ENCODE measurements at regions not wholly inside any gene's neighbourhood (a gene's known extent, or its start where the extent isn't known, plus 50 kb on each side); places are given as distances from the start of the nearest gene placed in this dataset.

DNA sequence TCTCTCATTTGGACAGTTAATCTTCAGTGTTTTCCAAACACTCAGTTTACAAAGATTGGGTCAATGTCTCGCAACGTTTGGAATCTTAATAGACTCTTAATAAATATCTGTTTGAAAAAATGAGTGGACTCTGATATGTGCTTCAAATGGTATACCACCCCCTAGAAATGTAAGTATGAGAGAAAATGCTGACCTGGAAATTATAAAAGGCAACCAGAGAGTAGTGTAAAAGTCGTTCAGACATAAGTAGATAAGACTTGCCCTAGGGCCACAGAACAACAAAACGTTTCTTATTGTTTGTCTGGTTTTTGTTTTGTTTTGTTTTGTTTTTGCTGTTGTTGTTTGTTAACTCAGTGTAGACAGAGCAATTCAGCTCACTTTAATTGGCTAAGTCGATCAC, 97.4 kb upstream of the SPTLC3 start:
- no peak overlapping the region for H3K4me2 ChIP-seq (ENCODE audit: insufficient read depth in 1 of 2, low read depth in 2 of 2, low read length in 2 of 2)
- H3K4me3 ChIP-seq (ENCODE audit: extremely low read depth in 1 of 4, insufficient read depth in 2 of 4, low read depth in 3 of 4, low read length in 4 of 4) = no peak overlapping the region
- no peak overlapping the region for H3K14ac ChIP-seq (ENCODE audit: insufficient read length)
- no peak overlapping the region for H4K5ac ChIP-seq (ENCODE audit: insufficient read length, low read depth, low read length)
- no peak overlapping the region for H2AK5ac ChIP-seq (ENCODE audit: low read depth, low read length)
- H2AFZ ChIP-seq (ENCODE audit: low read length) = no peak overlapping the region
- no peak overlapping the region for H3K4ac ChIP-seq (replicated peaks; ENCODE audit: insufficient read length, low read depth, low read length)
- DNase-seq (ENCODE audit: low read depth in 1 of 2, low spot score in 2 of 2) (no peak), FAIRE-seq (no peak)
- H3K27ac ChIP-seq (ENCODE audit: low read depth, low read length) = no peak overlapping the region
- H3K4me1 ChIP-seq (replicated peaks in 1 of 4; ENCODE audit: control insufficient read depth in 3 of 4, insufficient read depth in 4 of 4, low read length in 3 of 4) = no peaks in the 10 kb centered on the region
- H4K91ac ChIP-seq (replicated peaks; ENCODE audit: insufficient read length, low read length) = no peak overlapping the region
- H3K9ac ChIP-seq (replicated peaks in 1 of 4; ENCODE audit: extremely low read depth in 1 of 4, low read depth in 3 of 4, low read length in 3 of 4) = no peak overlapping the region
- H2BK20ac ChIP-seq (ENCODE audit: low read length) = no peak overlapping the region
- H3K27me3 ChIP-seq (replicated peaks in 1 of 4; ENCODE audit: control insufficient read depth in 3 of 4, extremely low read depth in 1 of 4, insufficient read depth in 3 of 4, low read length in 3 of 4) = no peaks in the 10 kb centered on the region
- H2BK5ac ChIP-seq (ENCODE audit: low read depth, low read length) = no peak overlapping the region
- no peaks in the 10 kb centered on the region for H3K23me2 ChIP-seq (ENCODE audit: low read depth, low read length)
- no peaks in the 10 kb centered on the region for H3K36me3 ChIP-seq (ENCODE audit: control insufficient read depth in 2 of 4, insufficient read depth in 4 of 4, low read length in 3 of 4)
- H2BK15ac ChIP-seq (ENCODE audit: low read length) = no peak overlapping the region
- ChIA-PET CTCF (ENCODE audit: partially characterized antibody) (interaction anchor here (1.1 kb wide), 1 partner anchor 207 kb away, joined by 4 read pairs; no protein-coding TSS in a partner anchor), POLR2A (ENCODE audit: partially characterized antibody) (no interaction called here)
- no peaks in the 10 kb centered on the region for H3K79me1 ChIP-seq (ENCODE audit: low read depth, low read length)
- no peak overlapping the region for H4K8ac ChIP-seq (ENCODE audit: extremely low read depth, insufficient read depth, low read length)
- H3K23ac ChIP-seq (ENCODE audit: insufficient read length) = no peak overlapping the region
- H3K79me2 ChIP-seq (ENCODE audit: control insufficient read depth in 1 of 2, insufficient read depth in 2 of 2, low read length in 2 of 2) = no peaks in the 10 kb centered on the region
- no peak overlapping the region for H3K56ac ChIP-seq (replicated peaks; ENCODE audit: insufficient read length, low read depth, low read length)
- H3K9me3 ChIP-seq (ENCODE audit: insufficient read depth in 2 of 2, low read depth in 1 of 2, low read length in 1 of 2) = no peaks in the 10 kb centered on the region
- H3K18ac ChIP-seq (ENCODE audit: extremely low read depth, low read length) = no peak overlapping the region
- H2BK120ac ChIP-seq (replicated peaks; ENCODE audit: low read depth, low read length) = no peak overlapping the region
- no peak overlapping the region for H2BK12ac ChIP-seq (ENCODE audit: low read depth, low read length)
- no peaks in the 10 kb centered on the region for H4K20me1 ChIP-seq (replicated peaks in 1 of 2; ENCODE audit: control insufficient read depth in 1 of 2, insufficient read depth in 2 of 2, low read length in 2 of 2)
- WGBS, 2 experiments (ENCODE audit: extremely low coverage in 1 of 2, insufficient coverage in 1 of 2, insufficient read length in 1 of 2, insufficient replicate concordance in 2 of 2, low coverage in 1 of 2, low lambda C conversion rate in 2 of 2, missing lambda C conversion rate in 1 of 2) = 87% methylated on average over 5 of the region's 5 CpGs; no CpG with 5 or more reads in 1 of the 2 experiments
- TF ChIP-seq CHD1 (IDR thresholded peaks at IDR 0.05; ENCODE audit: low read depth, low read length) = no peak
- no peak for TF ChIP-seq ZNF274 (IDR thresholded peaks at IDR 0.05; ENCODE audit: borderline replicate concordance, extremely low read depth, low read length)
- no peak for TF ChIP-seq SUZ12 (IDR thresholded peaks at IDR 0.05; ENCODE audit: low read length)
- TF ChIP-seq RAD21 (IDR thresholded peaks at IDR 0.05 in 1 of 2, conservative IDR thresholded peaks at IDR 0.05 in 1 of 2; ENCODE audit: low read depth in 2 of 2, low read length in 2 of 2) = no peak
- no peak for TF ChIP-seq BCL11A (IDR thresholded peaks at IDR 0.05; ENCODE audit: low read depth in 2 of 2, low read length in 2 of 2)

Data from H1 (cell line).